CD4-positive, alpha-beta memory T cell (primary cell): ENCODE measurements at regions not wholly inside any gene's neighbourhood (a gene's known extent, or its start where the extent isn't known, plus 50 kb on each side); places are given as distances from the start of the nearest gene placed in this dataset.

Source experiments
- CTCF ChIA-PET: fragments of 350-600 bp; sonication (Branson Sonifier 250); formaldehyde crosslinking; loops from one replicate; lab custom pipeline; 2021; ENCODE audit warnings: inconsistent platforms; ENCODE audit not compliant: partially characterized antibody; lab: Charles Lee
- POLR2A ChIA-PET: fragments of 350-600 bp; sonication (Branson Sonifier 250); formaldehyde crosslinking; loops from one replicate; lab custom pipeline; 2021; ENCODE audit not compliant: partially characterized antibody; lab: Charles Lee
- DNase-seq, 5 donors: peaks; one replicate each; pipeline versions ENCODE4 v3.0.0 to v3.0.0-alpha.2; 2020 to 2022; ENCODE audit warnings: mixed read lengths in 1 of 5
- H3K27ac ChIP-seq: one replicate; pipeline ENCODE4 v1.7.0; 2013; ENCODE audit warnings: low read depth, low read length
- H3K27me3 ChIP-seq: 2 replicates; pipeline ENCODE4 v1.7.0; 2013; ENCODE audit warnings: mild to moderate bottlenecking, low read length, moderate library complexity; ENCODE audit not compliant: insufficient read depth
- H3K36me3 ChIP-seq: 2 replicates; pipeline ENCODE4 v1.7.0; 2013; ENCODE audit warnings: mild to moderate bottlenecking, low read length, moderate library complexity; ENCODE audit not compliant: insufficient read depth
- H3K4me1 ChIP-seq: 2 replicates; pipeline ENCODE4 v1.7.0; 2013; ENCODE audit warnings: mild to moderate bottlenecking, low read length, moderate library complexity; ENCODE audit not compliant: insufficient read depth
- H3K4me3 ChIP-seq, 2 donors: one replicate each; pipeline ENCODE4 v1.7.0; 2013; ENCODE audit warnings: low read length in 2 of 2, mild to moderate bottlenecking in 1 of 2
- H3K9me3 ChIP-seq, 2 donors: one replicate each; pipeline ENCODE4 v1.7.0; 2013; ENCODE audit warnings: low read length in 2 of 2, control low read depth in 1 of 2; ENCODE audit not compliant: control insufficient read depth in 1 of 2
- H3K27ac Mint-ChIP-seq, 7 donors: one replicate each; pipeline ENCODE4 v1.8.0; 2020 to 2021; ENCODE audit warnings: mixed read lengths in 7 of 7, mild to moderate bottlenecking in 6 of 7, inconsistent platforms in 3 of 7, moderate library complexity in 3 of 7
- H3K27me3 Mint-ChIP-seq, 2 donors: one replicate each; pipeline ENCODE4 v1.8.0; 2020 to 2021; ENCODE audit warnings: mixed read lengths in 2 of 2
- H3K36me3 Mint-ChIP-seq, 2 donors: one replicate each; pipeline ENCODE4 v1.8.0; 2020 to 2021; ENCODE audit warnings: mixed read lengths in 2 of 2, inconsistent platforms in 1 of 2, mild to moderate bottlenecking in 1 of 2
- H3K4me1 Mint-ChIP-seq, 4 donors: one replicate each; pipeline ENCODE4 v1.8.0; 2020 to 2021; ENCODE audit warnings: mixed read lengths in 4 of 4, mild to moderate bottlenecking in 1 of 4
- H3K4me3 Mint-ChIP-seq, 8 donors: one replicate each; pipeline ENCODE4 v1.8.0; 2020 to 2021; ENCODE audit warnings: mixed read lengths in 8 of 8, mild to moderate bottlenecking in 7 of 8, moderate library complexity in 6 of 8, inconsistent platforms in 3 of 8
- H3K9me3 Mint-ChIP-seq, 8 donors: one replicate each; pipeline ENCODE4 v1.8.0; 2020 to 2021; ENCODE audit warnings: mixed read lengths in 8 of 8, mild to moderate bottlenecking in 5 of 8, inconsistent platforms in 3 of 8, moderate library complexity in 1 of 8
- intact Hi-C: fragments of 100-400 bp; cut with micrococcal nuclease; formaldehyde crosslinking; loops from one replicate; pipeline ENCODE4 v1.15.1; 2023

- peaks cover 0 to 4% (median under 1%) of the 10 kb centered on the region in 4 donors for H3K4me1 Mint-ChIP-seq
- no peak for DNase-seq
- POLR2A ChIA-PET: no interaction called here
- no peak overlapping the region for H3K4me3 ChIP-seq
- intact Hi-C loops: no loop called here
- no peak overlapping the region for H3K27ac ChIP-seq
- H3K36me3 Mint-ChIP-seq: no peaks in the 10 kb centered on the region
- H3K4me3 Mint-ChIP-seq: no peak overlapping the region
- no peaks in the 10 kb centered on the region for H3K27me3 ChIP-seq
- H3K27me3 Mint-ChIP-seq: peaks cover 4 to 8% of the 10 kb centered on the region in 2 donors
- no peaks in the 10 kb centered on the region for H3K36me3 ChIP-seq
- no peaks in the 10 kb centered on the region for H3K9me3 Mint-ChIP-seq
- peak overlapping the region in 2 of 7 donors; percentile 36 to 61 for H3K27ac Mint-ChIP-seq
- no peaks in the 10 kb centered on the region for H3K4me1 ChIP-seq
- CTCF ChIA-PET: interaction anchor here (0.6 to 1.0 kb wide), 2 partner anchors 10 to 378 kb away, joined by 3 read pairs; no protein-coding TSS in a partner anchor
- H3K9me3 ChIP-seq: no peaks in the 10 kb centered on the region
Observed at GRCh38 chr21:43303275-43304178, 123.4 kb downstream of the SIK1 start.

GRCh38 chr21:43302769-43303168 lies 124.2 kb downstream of the SIK1 start:
- no peak for DNase-seq
- no peak overlapping the region for H3K27ac Mint-ChIP-seq

GRCh38 chr21:43302062-43302700 lies 124.8 kb downstream of the SIK1 start:
- peaks cover 0 to 4% (median under 1%) of the 10 kb centered on the region in 4 donors for H3K4me1 Mint-ChIP-seq
- POLR2A ChIA-PET: no interaction called here
- Histone ChIP-seq H3K9me3 (no peaks in the 10 kb centered on the region), H3K27me3 (no peaks in the 10 kb centered on the region), H3K36me3 (no peaks in the 10 kb centered on the region), H3K4me1 (no peaks in the 10 kb centered on the region), H3K27ac (no peak overlapping the region), H3K4me3 (no peak overlapping the region)
- H3K27ac Mint-ChIP-seq: no peak overlapping the region
- no peak overlapping the region for H3K4me3 Mint-ChIP-seq
- H3K36me3 Mint-ChIP-seq: no peaks in the 10 kb centered on the region
- H3K27me3 Mint-ChIP-seq: peaks cover 4 to 7% of the 10 kb centered on the region in 2 donors
- CTCF ChIA-PET: no interaction called here
- H3K9me3 Mint-ChIP-seq: no peaks in the 10 kb centered on the region
- no peak for DNase-seq
- intact Hi-C loops: no loop called here

More at GRCh38 chr21:43302769-43303168, 124.2 kb downstream of the SIK1 start:
- ChIA-PET POLR2A (no interaction called here), CTCF (interaction anchor here (0.6 to 1.0 kb wide), 2 partner anchors 9 to 378 kb away, joined by 3 read pairs; no protein-coding TSS in a partner anchor)
- Mint-ChIP-seq H3K4me3 (no peak overlapping the region), H3K36me3 (no peaks in the 10 kb centered on the region), H3K27me3 (peaks cover 4 to 7% of the 10 kb centered on the region in 2 donors), H3K9me3 (no peaks in the 10 kb centered on the region), H3K4me1 (peaks cover 0 to 4% (median under 1%) of the 10 kb centered on the region in 4 donors)
- H3K27ac ChIP-seq: no peak overlapping the region
- intact Hi-C loops: no loop called here
- H3K4me1 ChIP-seq: no peaks in the 10 kb centered on the region
- no peak overlapping the region for H3K4me3 ChIP-seq
- H3K27me3 ChIP-seq: no peaks in the 10 kb centered on the region
- no peaks in the 10 kb centered on the region for H3K9me3 ChIP-seq
- H3K36me3 ChIP-seq: no peaks in the 10 kb centered on the region

GRCh38 chr21:43301409-43302061 lies 125.4 kb downstream of the SIK1 start:
- POLR2A ChIA-PET: no interaction called here
- intact Hi-C loops: no loop called here
- CTCF ChIA-PET: no interaction called here

GRCh38 chr21:43300496-43301408 lies 126.2 kb downstream of the SIK1 start:
- ChIA-PET CTCF (no interaction called here), POLR2A (no interaction called here)
- Mint-ChIP-seq H3K9me3 (peaks cover 0 to 3% (median under 1%) of the 10 kb centered on the region in 8 donors), H3K36me3 (no peaks in the 10 kb centered on the region), H3K4me3 (no peak overlapping the region), H3K27ac (no peak overlapping the region), H3K4me1 (peaks cover 0 to 4% (median 0%) of the 10 kb centered on the region in 4 donors), H3K27me3 (peaks cover 8% of the 10 kb centered on the region in 2 donors)
- Histone ChIP-seq H3K27ac (no peak overlapping the region), H3K36me3 (no peaks in the 10 kb centered on the region), H3K4me1 (no peaks in the 10 kb centered on the region), H3K9me3 (no peaks in the 10 kb centered on the region), H3K27me3 (no peaks in the 10 kb centered on the region), H3K4me3 (no peak overlapping the region)
- intact Hi-C loops: no loop called here
- no peak for DNase-seq

More at GRCh38 chr21:43301409-43302061, 125.4 kb downstream of the SIK1 start:
- H3K4me3 ChIP-seq: no peak overlapping the region
- no peaks in the 10 kb centered on the region for H3K4me1 ChIP-seq
- no peaks in the 10 kb centered on the region for H3K36me3 Mint-ChIP-seq
- H3K4me3 Mint-ChIP-seq: no peak overlapping the region
- H3K27me3 ChIP-seq: no peaks in the 10 kb centered on the region
- H3K4me1 Mint-ChIP-seq: peaks cover 0 to 4% (median 0%) of the 10 kb centered on the region in 4 donors
- no peaks in the 10 kb centered on the region for H3K9me3 Mint-ChIP-seq
- no peaks in the 10 kb centered on the region for H3K36me3 ChIP-seq
- H3K27me3 Mint-ChIP-seq: peaks cover 7% of the 10 kb centered on the region in 2 donors
- DNase-seq: no peak
- H3K27ac Mint-ChIP-seq: no peak overlapping the region
- H3K9me3 ChIP-seq: no peaks in the 10 kb centered on the region
- H3K27ac ChIP-seq: no peak overlapping the region

- H3K4me1 ChIP-seq: no peaks in the 10 kb centered on the region
- peaks cover 0 to 4% (median 0%) of the 10 kb centered on the region in 4 donors for H3K4me1 Mint-ChIP-seq
- H3K9me3 Mint-ChIP-seq: peaks cover 0 to 12% (median 5%) of the 10 kb centered on the region in 8 donors
- H3K27me3 Mint-ChIP-seq: peaks cover 8 to 14% of the 10 kb centered on the region in 2 donors
- POLR2A ChIA-PET: no interaction called here
- CTCF ChIA-PET: no interaction called here
- no peak overlapping the region for H3K4me3 ChIP-seq
- H3K36me3 ChIP-seq: no peaks in the 10 kb centered on the region
- H3K4me3 Mint-ChIP-seq: no peak overlapping the region
- no peaks in the 10 kb centered on the region for H3K9me3 ChIP-seq
- intact Hi-C loops: no loop called here
- no peak for DNase-seq
- no peak overlapping the region for H3K27ac ChIP-seq
- H3K27ac Mint-ChIP-seq: no peak overlapping the region
- H3K36me3 Mint-ChIP-seq: no peaks in the 10 kb centered on the region
- no peaks in the 10 kb centered on the region for H3K27me3 ChIP-seq
Observed at GRCh38 chr21:43299441-43300277, 127.3 kb downstream of the SIK1 start.
